GM21528 (cell line): ENCODE measurements at regions not wholly inside any gene's neighbourhood (a gene's known extent, or its start where the extent isn't known, plus 50 kb on each side); places are given as distances from the start of the nearest gene placed in this dataset.
"Not testable (repeated sequence)": the region's sequence is repeated elsewhere in the genome, so short reads cannot be mapped to it uniquely, and the experiment has no call there.

Experiments used
- ATAC-seq: cut with Tn5 transposase; IDR thresholded peaks from one replicate; pipeline ENCODE4 v1.9.1; 2021; ENCODE audit warnings: mild to moderate bottlenecking, moderate library complexity; ENCODE audit not compliant: unreplicated experiment, low FRiP score

- ATAC-seq, result no peak
These were observed 332.7 kb upstream of the THBS1 start for GRCh38 chr15:39248204-39248603.

GRCh38 chr15:39250001-39250400 lies 330.9 kb upstream of the THBS1 start:
- ATAC-seq, result no peak

- no peak for ATAC-seq
These were observed 330.3 kb upstream of the THBS1 start for GRCh38 chr15:39250460-39251186.

- no peak for ATAC-seq
These were observed 329.3 kb upstream of the THBS1 start for GRCh38 chr15:39251413-39252133.

GRCh38 chr15:39252134-39252470 lies 328.8 kb upstream of the THBS1 start:
- ATAC-seq, result no peak

- no peak for ATAC-seq
These were observed 327.3 kb upstream of the THBS1 start for GRCh38 chr15:39253552-39253951.

GRCh38 chr15:39254181-39254580 lies 326.7 kb upstream of the THBS1 start:
- no peak for ATAC-seq

- no peak for ATAC-seq
These were observed 325.1 kb upstream of the THBS1 start for GRCh38 chr15:39255760-39256159.

- ATAC-seq, result no peak
These were observed 320.5 kb upstream of the THBS1 start for GRCh38 chr15:39260391-39260790.

GRCh38 chr15:39260791-39261190 lies 320.1 kb upstream of the THBS1 start:
- no peak for ATAC-seq

GRCh38 chr15:39261397-39262183 lies 319.3 kb upstream of the THBS1 start:
- not testable (repeated sequence) for ATAC-seq

- not testable (repeated sequence) for ATAC-seq
These were observed 317.7 kb upstream of the THBS1 start for GRCh38 chr15:39262995-39263772.

GRCh38 chr15:39265261-39265660 lies 315.6 kb upstream of the THBS1 start:
- ATAC-seq, result no peak

- no peak for ATAC-seq
These were observed 314.0 kb upstream of the THBS1 start for GRCh38 chr15:39266890-39267289.

- no peak for ATAC-seq
These were observed 313.2 kb upstream of the THBS1 start for GRCh38 chr15:39267685-39268084.

- no peak for ATAC-seq
These were observed 311.5 kb upstream of the THBS1 start for GRCh38 chr15:39269352-39269751.

GRCh38 chr15:39269821-39270220 lies 311.1 kb upstream of the THBS1 start:
- no peak for ATAC-seq

- no peak for ATAC-seq
These were observed 310.5 kb upstream of the THBS1 start for GRCh38 chr15:39270221-39270855.

- no peak for ATAC-seq
These were observed 309.9 kb upstream of the THBS1 start for GRCh38 chr15:39270934-39271333.

GRCh38 chr15:39272901-39273300 lies 308.0 kb upstream of the THBS1 start:
- no peak for ATAC-seq
